Hematopoietic multipotent progenitor cell treated with erythropoietin and hydrocortisone succinate and interleukin-3 and kit ligand, for 6 days (in vitro differentiated cells): ENCODE measurements at regions not wholly inside any gene's neighbourhood (a gene's known extent, or its start where the extent isn't known, plus 50 kb on each side); places are given as distances from the start of the nearest gene placed in this dataset.
"Not testable (repeated sequence)": the region's sequence is repeated elsewhere in the genome, so short reads cannot be mapped to it uniquely, and the experiment has no call there.

Source experiments
- DNase-seq: peaks from one replicate; pipeline ENCODE4 v3.0.0-alpha.2; 2015

DNA sequence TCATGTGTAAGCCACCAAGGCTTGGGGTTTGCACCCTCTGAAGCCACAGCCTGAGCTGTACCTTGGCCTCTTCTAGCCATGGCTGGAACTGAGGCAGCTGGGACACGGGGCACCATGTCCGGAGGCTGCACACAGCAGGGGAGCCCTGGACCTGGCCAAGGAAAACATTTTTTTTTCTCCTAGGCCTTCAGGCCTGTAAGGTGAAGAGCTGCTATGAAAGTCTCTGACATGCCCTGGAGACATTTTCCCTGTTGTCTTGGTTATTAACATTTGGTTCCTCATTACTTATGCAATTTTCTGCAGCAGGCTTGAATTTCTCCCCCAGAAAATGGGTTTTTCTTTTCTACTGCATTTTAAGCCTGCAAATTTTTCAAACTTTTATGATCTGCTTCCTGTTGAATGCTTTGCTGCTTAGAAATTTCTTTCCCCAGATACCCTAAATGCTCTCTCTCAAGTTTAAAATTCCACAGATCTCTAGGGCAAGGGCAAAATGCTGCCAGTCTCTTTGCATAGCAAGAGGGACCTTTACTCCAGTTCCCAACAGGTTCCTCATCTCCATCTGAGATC is 295.8 kb downstream of the LTN1 start:
- no peak for DNase-seq

DNA sequence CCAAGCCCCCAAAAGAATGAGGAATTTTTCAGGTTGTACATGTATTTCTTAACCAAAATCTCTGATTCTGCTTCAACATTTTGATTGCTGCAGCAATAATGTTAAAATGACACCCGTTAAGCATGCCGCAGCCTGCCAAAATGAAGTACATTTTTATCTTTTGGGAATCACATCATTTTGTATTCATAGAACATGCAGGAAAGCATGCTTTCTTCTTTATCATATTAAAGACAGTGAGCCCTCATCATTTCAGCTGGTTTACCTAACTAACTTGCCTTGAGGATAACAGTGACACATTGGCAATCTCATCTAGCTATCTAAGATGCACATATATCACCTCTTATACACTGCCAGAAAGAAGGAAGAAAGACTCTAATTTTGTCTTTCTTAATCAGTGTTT is 299.2 kb downstream of the LTN1 start:
- no peak for DNase-seq

DNA sequence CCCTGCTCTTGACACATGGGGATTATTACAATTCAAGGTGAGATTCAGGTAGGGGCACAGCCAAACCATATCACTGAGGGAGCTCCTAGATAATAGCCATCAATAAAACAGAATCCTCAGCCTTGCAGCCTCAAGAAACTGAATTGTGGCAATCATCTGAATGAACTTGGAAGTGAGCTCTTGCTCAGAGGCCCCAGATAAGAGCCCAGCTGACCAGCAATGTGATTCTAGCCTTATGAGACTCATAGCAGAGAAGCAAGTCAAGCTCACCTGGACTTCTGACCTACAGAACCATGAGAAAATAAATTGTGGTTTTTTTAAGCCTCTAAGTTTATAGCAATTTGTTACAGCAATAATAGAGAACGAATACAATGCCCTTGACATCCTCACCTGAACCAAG is 302.5 kb downstream of the LTN1 start:
- DNase-seq, result no peak

DNA sequence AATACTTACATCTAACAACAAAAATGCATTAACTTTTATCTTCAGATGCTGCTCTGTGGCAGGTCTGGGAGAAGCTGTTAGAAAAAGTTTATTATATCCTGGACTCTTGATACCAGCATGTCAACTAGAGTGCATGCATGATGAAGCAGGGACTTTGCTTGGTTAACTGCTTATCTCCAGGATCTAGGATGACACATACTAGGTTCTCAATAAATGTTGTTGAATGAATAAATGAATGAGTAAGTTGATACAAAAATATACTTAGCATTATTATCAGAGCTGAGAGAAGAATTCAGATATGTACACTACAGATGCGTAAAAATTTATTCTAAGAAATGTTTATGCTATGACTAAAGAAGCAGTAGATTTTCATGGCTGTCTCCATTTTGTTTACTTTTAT is 304.3 kb downstream of the LTN1 start:
- no peak for DNase-seq

DNA sequence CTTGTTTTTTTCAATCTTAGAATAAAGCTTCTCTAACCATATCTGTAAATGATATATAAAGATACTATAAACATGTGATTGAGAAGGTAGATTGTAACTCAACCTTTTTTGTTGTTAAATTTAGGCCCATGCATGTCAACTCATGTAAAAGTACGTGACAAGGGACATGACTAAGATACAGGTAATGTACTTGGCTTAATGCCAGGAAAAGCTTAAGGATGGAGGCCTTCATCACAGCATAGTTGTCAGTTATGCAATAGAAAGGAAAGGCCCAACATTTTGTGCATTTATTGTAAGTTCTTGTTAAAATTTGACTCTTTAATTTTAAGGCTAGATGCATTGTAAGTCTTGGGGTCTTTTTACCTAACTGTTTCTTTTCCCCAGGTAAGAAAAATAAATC is 305.1 kb downstream of the LTN1 start:
- peak; percentile 9 for DNase-seq

DNA sequence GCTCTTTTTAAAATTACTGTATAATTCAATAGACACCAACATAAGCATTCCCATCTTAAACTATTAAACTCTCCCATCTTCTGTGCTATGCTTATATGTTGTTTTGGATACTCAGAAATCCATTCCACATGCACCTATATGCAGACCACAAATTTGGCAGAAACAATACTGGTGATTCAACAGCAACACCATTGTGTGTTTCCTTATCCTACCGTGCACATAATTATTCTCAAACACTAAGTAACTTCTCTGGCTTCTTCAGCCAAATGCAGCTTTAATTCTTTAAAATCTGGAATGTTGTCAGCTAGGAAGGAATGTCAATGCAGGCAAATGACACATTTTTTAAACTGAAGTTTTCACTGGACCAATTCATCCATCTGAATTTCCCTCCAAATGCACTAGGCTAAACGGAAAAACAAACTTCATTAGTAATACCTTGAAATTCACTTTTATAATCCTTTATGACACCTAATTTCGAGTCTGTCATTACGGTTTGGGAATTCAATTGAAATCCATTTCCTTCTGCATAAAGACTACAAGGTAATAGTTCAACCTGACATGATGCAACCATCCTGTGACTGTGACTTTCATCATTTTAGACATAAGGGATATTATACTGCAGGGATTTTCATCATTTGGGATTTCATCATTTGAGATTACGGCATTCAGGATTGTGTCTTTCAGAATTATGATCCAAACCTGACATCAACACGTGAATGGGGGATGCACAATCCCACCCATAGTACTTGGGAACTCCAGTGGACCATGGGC is 308.5 kb downstream of the LTN1 start:
- no peak for DNase-seq

DNA sequence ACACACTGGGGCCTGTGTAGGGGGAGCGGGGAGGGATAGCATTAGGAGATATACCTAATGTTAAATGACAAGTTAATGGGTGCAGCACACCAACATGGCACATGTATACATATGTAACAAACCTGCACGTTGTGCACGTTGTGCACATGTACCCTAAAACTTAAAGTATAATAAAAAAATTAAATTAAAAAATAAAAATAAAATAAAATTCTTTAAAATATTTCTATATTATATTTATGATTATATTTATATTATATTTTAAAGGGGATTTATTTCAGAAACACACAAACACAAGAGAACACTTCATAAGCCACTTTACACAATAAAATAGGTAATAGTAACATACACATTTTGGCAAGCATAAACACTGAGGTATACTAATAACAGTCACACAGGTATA is 309.8 kb downstream of the LTN1 start:
- not testable (repeated sequence) for DNase-seq

DNA sequence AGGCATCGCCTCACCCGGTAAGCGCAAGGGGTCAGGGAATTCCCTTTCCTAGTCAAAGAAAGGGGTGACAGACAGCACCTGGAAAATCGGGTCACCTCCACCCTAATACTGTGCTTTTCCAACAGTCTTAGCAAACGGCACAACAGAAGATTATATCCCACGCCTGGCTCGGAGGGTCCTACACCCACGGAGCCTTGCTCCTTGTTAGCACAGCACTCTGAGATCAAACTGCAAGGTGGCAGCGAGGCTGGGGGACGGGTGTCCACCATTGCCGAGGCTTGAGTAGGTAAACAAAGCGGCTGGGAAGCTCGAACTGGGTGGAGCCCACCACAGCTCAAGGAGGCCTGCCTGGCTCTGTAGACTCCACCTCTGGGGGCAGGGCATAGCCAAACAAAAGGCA is 315.6 kb downstream of the LTN1 start:
- not testable (repeated sequence) for DNase-seq

DNA sequence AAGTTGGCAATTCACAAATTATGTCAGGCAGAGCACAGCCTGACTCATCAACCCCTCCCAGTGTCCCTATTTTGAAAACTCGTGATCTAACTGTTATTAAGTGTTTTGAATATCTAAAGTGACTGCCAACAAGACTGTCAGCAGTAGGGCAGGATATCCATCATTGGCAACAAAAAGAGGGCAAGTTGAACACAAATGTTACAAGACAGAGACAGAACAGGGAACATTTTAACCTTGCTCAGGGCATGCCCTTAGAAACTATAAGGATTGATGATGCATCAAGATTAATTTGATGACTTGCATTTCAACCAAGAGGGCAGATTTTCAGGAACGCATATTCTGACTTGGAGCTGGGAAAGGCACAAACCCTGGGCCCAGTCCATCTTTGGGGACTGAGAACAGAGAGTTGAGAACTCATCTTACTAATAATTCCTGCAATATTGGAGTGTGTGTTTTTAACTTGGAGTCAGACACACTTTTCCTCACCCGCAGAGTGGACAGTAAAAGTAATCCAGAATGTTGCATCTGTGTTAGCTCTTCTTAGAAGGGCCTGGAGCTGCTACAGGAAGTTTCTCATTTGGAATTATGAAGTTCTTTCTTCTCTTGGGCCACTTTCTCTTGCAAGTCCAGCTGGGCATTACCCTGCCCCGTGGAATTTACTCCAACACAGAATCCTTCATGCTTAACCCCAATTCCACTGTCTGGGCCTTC is 317.2 kb downstream of the LTN1 start:
- no peak for DNase-seq

DNA sequence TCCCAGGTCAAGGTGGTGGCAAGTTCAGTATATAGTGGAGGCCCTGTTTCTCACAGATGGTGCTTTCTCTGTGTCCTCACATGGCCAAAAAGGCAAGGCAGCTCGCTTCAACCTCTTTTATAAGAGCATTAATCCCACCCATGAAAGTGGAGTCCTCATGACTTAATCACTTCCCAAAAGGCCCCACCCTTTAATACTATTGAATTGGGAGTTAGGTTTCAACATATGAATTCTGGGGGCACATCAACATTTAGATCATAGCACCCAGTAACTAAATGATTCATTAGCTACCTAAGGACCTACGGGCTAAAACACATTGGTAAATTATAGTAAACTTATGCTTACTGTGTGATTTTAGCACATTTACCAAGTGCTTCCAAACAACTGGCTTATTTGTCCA is 317.9 kb downstream of the LTN1 start:
- no peak for DNase-seq

DNA sequence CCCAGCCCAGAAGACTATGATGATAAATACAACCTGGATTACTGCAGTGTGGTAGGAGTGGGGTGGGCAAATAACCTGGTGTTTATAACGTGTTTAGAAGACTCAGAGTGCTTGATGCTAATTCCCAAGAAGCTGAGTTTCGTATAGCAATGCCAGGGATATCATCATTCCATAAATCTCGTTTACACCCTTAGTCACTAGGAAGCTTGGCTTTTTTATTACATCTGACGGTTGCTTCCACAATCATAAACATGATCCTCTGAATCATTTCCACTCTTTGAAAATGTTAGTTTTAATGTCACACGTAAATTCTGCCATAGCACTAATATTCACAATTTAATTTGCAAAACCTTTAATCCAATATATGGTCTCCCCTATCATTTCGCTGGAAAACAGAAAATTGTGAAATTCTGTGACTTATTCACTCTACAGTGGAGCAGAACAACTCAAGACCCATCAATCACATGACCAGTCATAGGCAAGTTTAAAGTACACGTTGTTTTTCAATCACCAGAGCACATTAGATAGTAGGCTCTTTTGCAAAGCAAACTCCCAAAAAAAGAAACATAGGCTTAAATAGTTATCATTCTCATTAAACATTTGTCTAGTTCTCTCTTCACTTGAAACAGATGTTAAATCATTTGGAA is 321.0 kb downstream of the LTN1 start:
- no peak for DNase-seq

DNA sequence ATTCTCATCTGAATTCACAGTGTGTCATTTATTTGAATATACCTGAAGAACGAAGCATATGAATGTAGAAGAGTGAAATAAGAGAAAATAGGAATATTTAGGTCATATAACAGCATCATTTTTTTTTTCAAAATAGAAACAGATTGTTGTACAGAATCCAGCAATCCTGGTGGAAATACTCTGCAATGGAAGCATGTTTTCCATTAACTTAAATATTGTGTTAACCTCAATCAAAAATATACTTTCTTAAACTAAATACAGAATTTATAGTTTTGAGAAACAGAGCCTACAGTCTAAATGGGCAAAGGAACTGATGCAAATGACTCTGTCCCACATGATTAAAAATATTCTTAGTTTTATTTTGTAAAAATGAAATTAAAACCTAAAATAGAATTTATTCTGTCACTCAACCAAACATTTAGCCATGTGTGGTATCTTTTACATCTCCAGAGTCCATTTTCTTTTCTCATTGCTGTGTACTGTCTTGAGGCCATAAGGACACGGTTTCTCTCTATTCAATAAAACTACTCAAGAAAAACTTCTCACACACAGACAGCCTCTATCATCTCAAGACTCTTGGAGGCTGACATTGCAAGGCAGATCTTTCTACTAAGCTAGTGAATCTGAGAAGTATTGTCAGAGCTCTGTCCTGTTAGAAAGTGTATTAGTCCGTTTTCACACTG is 322.6 kb downstream of the LTN1 start:
- DNase-seq, result no peak

DNA sequence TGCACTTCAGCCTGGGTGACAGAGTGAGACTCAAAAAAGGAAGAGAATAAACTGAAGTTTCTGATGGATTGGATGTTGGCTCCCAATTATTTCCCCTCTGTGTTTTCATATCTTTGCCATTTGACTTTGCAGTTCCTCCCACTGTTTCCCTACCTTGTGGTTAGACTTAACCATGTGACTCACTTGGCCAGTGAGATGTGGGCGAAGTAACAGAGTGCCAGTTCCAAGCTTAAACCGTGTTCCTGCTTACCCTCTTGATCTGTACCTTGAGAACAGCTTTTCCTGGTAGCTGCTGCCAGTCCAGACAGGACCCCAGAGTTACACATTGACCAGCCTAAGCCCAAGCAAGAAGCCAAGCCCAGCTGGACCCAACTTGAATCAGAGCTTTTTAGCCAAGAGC is 323.4 kb downstream of the LTN1 start:
- DNase-seq, result peak; percentile 10

DNA sequence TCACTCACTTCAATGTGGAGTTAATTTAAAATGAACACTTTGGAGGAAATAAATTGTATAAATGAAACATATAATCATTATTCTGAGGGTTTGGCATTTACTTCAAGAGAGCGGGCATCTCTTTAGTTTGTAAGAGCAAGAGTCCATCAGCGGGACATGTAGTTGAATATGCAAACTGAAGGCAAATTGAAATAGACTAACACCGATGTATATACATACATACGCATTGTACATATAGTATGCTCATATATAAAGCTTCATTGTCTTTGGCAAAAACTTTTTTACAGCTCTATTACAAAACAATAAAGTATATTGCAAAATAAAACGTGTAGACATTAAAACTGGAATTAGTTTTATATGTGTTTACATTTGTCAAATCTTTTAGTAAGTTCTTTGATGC is 328.9 kb downstream of the LTN1 start:
- DNase-seq, result no peak

DNA sequence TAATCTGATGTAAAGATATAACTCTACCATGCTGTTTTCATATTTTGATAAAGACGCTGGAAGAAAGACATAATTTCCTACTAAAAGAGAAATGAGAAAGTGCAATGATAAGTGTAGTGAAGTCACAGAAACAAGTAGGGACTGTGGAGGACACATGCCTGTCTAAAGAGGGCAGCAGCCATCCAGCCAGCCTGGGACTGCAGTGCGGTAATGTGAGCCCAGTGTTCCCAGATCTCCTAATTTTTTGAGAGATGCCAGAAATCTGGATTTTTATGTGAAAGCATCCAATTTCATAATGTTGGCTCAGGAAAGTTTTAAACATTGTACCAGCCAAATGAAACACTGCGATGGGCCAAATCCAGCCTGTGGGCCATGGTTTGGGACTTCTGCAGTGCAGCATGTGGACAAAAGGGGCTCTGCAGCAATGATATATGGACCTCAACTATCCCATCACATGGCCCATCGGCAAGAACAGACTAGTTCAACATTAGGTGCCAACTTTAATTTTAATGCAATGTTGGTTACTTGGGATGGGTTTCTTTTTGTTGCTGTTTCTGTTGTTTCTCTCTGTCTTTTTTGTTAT is 329.5 kb downstream of the LTN1 start:
- no peak for DNase-seq

DNA sequence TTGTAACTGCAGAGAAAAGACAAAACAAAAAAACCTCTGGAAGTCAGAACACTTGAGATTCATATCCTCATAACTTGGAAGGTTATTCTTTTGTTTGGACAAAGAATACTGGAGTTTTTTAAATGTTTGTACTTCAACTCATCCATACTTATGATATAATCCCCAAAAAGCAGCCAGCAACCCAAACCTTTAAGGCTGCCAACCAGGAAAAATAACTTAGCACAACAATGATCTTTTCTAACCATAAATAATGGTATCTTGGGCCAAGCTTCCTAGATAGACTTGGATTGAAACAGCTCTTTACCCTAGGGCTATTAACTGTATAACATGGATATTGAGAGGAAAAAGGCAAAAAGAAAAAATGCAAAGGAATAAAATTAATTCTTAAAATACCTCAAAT is 335.1 kb downstream of the LTN1 start:
- DNase-seq, result no peak

DNA sequence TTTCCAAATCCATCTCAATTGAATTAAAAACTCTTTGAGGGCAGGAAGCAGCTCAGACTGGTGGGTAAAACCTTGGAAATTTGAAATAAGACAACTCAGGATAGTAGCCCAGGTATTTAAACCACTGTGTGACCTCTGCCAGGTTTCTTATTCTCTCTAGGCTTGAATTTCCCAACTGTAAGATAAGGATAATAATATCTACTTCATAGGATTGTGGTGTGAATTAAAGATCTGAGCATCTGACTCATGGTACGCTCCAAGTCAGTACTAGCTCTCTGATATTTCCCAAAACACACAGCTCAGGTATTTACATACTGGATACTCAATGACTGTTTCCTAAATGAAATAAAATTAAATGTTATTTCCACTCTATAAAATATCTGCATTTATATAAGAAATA is 337.2 kb downstream of the LTN1 start:
- DNase-seq, result no peak

DNA sequence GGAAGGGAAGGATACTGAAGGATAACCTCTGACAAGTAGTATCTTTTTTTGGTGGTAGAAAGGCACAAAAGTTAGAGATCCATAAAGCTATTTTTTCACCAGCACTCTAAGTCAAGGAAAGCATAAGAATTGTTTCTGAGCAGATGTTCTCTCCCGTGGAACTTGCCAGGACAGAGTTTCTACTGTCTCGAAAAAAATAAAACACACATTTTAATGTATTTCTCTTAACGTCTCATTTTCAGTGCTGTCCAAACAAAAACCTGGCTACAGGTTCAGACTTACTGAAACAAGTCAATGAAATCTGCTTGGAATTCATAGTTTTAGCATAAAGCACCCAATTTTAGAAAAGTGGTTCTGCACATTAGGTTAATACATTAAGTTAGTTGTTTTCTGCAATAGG is 338.3 kb downstream of the LTN1 start:
- no peak for DNase-seq

DNA sequence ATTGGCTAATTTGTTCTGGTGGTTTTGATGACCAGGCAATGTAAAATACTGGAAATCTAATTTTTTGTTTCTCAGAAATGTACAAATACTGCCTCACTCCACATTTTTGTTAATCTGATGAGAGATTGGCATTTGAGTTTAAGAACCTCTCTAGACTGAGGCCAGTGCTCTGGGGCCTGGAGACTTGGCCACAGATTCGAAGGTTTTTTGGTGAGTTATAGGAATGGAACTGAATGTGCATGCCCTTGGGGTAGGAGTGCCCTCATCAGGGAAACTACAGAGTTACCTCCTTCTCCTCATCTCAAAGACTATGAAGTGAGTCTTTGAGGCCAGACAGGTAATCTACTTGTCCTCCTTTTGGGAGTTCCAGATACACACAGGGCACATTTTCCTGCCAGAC is 347.9 kb downstream of the LTN1 start:
- no peak for DNase-seq

DNA sequence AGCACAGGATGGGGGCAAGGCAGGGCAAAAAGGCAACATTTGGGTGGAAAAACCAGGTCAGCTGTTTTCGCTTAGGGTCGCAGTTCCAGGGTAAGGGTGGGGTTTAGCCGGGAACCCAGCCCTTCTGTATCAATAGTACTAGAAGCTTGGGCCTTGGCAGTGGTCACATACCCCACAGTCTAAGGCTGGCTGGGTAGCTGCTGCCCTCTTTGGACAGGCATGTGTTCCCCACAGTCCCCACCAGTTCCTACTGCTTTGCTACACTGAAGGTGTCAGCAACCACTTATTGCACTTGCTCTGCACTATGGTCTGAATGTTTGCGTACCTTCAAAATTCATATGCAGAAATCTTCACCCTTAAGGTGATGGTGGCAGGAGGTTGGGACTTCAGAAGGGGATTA is 349.8 kb downstream of the LTN1 start:
- DNase-seq, result no peak

DNA sequence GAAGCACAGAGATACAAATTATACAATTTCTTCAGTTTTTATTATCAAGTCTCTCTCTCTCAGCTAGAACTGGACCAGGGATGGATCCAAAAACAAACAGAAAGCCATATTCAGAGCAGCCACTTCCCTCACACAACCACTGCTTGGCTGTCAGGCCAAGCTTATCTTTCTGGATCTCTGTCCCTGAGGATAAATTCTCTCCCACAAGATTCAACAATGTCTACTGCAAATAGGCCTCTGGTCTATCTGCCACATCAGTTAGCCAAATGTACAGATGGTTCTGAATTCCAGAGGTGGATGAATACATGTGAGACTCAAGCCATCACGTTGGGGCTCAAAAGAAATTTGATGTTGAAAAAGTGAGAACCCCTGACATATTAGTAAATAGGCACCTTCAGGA is 350.9 kb downstream of the LTN1 start:
- no peak for DNase-seq

DNA sequence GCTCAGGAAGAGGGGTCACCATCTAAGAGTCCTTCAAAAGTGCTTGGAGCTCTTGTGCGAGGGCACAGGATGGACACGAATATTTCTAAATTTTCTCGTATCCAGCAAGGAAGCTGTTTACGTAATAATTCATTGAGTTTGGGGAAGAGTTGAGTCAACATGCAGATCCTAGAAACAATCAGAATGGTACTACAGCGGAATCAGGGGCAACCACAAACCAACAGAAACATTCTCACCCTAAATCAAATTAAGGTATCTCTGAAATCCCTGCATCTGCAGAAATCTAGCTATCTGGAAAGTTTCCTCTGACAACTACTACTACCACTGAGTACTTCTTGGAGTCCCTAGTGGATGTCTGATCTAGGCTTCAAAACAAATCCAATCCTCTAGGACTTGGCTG is 352.4 kb downstream of the LTN1 start:
- DNase-seq, result no peak

DNA sequence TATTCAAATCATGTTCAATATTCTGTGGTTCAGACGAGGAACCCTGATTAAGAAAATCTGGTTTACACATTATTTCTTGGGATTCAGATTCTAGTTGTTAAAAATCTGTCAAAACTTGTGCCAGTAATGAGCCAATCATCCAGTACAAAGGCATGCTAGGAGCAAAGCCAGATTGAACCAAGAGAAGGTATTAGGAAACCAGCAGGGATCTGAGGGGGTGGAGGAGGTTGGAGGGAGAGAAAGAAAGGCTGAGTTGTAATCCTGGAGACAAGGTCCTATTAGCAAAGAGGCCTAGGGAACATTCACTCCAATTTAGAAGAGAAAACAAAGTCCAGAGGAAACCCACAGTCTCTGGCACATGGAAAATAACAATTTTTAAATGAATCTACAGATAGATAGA is 352.9 kb downstream of the LTN1 start:
- DNase-seq, result no peak
